ENCODE measurements at regions not wholly inside any gene's neighbourhood (a gene's known extent, or its start where the extent isn't known, plus 50 kb on each side); places are given as distances from the start of the nearest gene placed in this dataset.

DNA sequence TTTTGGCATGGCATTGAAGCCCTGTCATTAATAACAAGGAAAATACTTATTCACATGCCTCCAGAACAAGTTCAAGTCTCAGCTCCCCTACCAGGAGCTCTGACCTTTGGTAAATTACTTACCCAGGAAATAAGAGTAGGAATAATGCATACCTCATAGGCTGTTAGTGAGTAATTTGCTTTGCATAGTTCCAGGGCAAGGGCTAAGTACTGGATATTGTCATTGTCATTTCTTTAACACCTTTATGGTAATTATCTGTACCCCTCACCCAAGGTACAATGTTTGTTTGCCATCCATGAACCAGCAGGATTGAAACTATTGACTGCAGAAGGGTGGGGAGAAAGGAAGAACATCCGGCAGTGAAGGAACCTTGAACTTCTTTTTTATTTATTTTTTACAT is 148.5 kb downstream of the SOX2 start:
- DNase-seq, result no peak

GRCh38 chr3:181862502-181862901 is 150.8 kb downstream of the SOX2 start:
- DNase-seq, result no peak

DNA sequence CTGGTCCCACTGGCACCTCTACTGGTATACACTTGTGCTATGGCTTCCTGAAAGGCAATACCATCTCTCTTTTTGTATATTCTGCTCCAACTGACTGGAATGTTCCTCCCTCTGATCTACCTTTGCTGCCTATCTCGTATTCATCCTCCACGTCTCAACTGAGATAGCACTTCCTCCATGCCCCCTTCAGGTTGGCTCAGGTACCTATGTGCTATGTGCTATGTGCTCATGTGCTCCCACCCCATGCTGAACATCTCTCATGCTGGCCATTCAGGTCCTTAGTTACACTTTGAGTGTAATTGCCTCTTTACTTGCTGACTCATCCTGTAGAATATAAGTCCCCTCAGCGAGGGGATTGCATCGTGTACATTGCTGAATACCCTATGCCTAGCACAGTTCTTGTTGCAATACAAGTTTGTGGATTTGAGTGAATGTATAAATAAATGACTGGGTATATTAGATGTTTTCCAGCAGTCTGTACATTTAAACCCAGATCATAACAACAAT is 156.9 kb downstream of the SOX2 start:
- no peak for DNase-seq

GRCh38 chr3:181872887-181873286 is 161.2 kb downstream of the SOX2 start:
- DNase-seq, result no peak

DNA sequence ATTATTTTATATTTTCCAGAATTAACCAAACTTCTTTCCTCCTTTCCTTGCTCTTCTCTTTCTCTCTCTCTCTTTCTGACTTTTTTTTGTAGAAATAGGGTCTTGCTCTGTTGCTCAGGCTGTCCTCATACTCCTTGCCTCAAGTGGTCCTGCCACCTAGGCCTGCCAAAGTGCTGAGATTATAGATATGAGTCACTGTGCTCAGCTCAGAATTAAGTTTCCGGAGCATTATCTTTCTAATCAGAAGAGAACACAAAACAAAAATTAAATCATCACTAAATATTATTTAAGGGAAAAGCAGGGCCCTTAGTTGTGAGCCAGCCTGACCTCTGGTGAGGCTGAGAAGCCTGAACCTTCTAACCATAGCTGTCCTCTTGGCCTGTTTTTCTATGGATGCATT is 168.2 kb downstream of the SOX2 start:
- DNase-seq, result no peak

- no peak for DNase-seq
Measured at GRCh38 chr3:181880331-181880730, 168.6 kb downstream of the SOX2 start.

DNA sequence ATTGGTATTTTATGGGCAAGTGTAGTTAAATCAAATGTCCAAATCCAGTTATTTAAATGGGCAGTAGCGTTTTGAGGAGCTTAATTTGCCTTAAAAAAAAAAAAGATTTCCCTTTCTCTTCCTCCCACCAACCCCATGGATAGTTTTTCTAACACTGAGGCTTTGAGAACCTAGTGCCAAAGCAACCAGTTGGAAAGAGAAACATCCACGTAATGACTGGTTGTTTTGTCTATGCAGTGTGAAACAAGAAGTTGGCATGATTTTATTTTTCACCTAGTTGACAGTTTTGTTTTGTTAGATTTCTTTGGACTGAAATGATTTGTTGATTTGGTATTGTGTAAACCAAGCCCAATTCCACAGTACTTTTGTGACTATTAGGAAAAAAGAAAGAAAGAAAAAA is 170.0 kb downstream of the SOX2 start:
- DNase-seq, result no peak

GRCh38 chr3:181885868-181886630 is 174.3 kb downstream of the SOX2 start:
- no peak for DNase-seq

GRCh38 chr3:181886676-181887075 is 175.0 kb downstream of the SOX2 start:
- no peak for DNase-seq

GRCh38 chr3:181887685-181888084 is 176.0 kb downstream of the SOX2 start:
- DNase-seq, result no peak

GRCh38 chr3:181888234-181888633 is 176.5 kb downstream of the SOX2 start:
- peak; percentile 7 for DNase-seq

DNA sequence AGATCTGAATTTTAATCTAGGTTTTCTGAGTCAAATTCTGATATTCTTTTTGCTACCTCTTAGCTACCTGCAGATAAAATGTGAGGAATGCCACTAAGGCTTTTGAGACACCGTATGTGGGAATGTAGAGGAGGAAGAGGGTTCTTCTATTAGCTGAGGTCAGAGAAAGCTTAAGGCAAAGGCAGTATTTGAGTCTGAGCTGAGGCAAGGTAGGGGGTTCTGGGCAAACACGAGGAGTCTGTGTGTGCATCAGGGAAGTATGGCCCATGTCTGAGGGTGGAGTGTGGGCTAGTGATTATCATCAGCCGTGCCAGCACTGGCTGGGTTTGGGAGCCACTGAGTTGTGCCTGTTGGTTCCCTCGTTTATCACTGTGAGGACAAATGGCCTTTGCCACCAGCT is 181.1 kb downstream of the SOX2 start:
- no peak for DNase-seq

GRCh38 chr3:181896605-181897004 is 184.9 kb downstream of the SOX2 start:
- no peak for DNase-seq

DNA sequence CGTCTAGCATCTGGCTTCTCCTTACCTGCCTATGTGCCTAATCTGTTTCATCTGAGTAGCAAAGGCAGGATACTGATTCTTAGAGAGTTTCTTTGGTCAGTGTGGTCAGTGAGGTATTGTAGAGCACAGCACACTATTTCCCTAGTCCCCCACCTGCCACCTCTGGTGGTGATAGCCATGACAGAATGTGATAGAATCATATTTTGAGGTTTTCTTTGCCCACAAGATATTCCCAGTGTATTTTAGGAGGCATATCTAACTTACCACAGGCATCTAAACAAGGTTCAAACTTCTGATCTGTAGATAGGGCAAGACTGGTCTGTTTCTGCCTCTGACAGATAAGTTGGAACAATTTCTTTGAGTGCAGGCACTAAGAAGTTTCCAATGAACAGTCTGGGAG is 188.0 kb downstream of the SOX2 start:
- DNase-seq, result no peak

- DNase-seq, result no peak
Measured at GRCh38 chr3:181901626-181902025, 189.9 kb downstream of the SOX2 start.

DNA sequence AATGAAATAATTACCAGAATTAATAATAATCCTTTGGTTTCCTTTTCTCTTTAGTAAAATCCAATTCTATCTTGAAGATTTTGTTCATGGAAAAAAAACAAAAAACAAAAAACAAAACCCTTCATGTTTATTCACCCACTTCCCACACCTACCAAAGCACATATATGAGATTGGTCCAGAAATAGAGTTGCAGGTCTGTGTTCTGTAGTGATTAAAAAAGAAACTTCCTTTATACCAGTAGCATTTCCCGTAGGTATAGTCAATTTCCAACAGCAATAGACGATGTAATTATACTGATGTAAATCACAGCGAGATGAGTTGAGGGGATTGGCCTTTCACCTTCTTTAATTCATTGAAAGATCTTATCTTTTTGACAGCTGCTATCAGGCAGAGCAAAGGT is 194.6 kb downstream of the SOX2 start:
- no peak for DNase-seq

DNA sequence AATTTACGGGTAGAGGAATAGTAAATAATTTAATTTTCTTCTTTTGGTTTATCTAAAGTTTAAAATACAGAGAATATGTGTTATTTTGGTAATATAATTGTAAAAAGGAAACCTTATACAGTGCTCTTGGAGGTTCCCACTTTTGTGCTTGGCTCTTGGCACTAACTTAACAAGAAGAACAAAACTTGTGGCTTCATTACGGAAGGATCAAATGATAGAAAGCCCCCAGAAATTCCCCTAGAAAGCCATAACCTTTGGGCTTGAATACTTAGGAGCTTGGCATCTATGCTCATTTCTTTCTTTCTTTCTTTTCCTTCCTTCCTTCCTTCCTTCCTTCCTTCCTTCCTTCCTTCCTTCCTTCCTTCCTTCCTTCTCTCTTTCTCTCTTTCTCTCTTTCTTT is 197.5 kb downstream of the SOX2 start:
- DNase-seq, result no peak

DNA sequence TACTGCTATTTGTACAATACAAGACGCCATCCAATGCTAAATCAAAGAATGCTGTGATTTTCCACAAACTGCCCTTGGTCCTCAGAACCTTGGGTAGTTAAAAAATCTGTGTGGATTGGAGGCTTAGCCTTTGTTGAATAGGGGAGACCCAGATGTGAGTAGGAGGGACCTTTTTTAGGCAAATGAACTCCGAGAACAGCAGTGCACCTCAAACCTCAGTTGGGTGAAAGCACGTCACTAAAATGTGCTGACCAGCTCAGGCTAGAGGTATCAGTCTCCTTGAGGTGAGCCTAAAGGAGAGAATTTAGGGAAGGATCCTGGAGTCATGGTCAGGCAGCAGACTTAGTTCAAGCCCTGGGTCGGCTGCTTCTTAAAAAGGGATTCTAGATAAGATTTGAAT is 200.7 kb downstream of the SOX2 start:
- no peak for DNase-seq

- DNase-seq, result no peak
Measured at GRCh38 chr3:181913254-181913653, 201.5 kb downstream of the SOX2 start.

GRCh38 chr3:181915551-181915950 is 203.8 kb downstream of the SOX2 start:
- no peak for DNase-seq

GRCh38 chr3:181916013-181916412 is 204.3 kb downstream of the SOX2 start:
- no peak for DNase-seq

DNA sequence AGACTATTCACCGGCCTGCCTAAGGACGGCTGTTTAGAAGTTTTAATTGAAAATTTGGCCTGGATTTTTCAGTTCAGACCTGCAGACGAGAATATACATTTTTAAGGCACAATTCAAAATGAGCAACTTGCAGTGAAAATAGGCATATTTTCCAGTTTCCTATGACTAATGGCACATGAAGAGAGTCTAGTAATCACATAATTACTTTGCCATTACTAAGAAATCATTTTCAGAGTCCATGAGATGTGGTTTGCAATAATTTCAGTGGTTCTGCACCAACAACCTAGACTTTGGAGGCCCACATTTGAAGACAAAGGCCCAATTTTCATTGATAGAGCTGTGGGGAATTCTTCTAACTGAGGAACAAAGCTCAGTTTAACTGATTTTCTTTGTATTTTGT is 205.3 kb downstream of the SOX2 start:
- no peak for DNase-seq

- no peak for DNase-seq
Measured at GRCh38 chr3:181919375-181919774, 207.7 kb downstream of the SOX2 start.

- no peak for DNase-seq
Measured at GRCh38 chr3:181920409-181920808, 208.7 kb downstream of the SOX2 start.

DNA sequence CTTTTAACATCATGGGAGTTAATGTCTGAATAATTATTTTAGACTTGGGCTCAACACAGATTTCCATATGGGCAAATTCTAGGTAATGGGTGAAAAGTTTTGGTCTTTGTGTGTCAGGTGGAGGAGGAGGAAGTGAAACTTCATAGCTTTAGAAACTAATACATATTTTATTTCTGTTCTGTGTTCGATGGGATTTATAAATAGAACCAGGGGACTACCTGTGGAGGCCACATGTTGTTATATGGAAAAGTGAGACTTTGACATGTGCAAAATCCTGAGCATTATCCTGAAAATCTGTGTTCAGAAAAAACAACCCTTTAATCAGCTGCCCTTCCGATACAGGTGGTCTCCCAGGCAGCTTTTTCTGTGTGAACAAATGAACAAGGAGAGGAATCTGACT is 209.5 kb downstream of the SOX2 start:
- no peak for DNase-seq

Measured in NCI-H2171 (cell line).